ENCODE measurements at regions not wholly inside any gene's neighbourhood (a gene's known extent, or its start where the extent isn't known, plus 50 kb on each side); places are given as distances from the start of the nearest gene placed in this dataset.
"Not testable (repeated sequence)": the region's sequence is repeated elsewhere in the genome, so short reads cannot be mapped to it uniquely, and the experiment has no call there.

- DNase-seq (ENCODE audit: low read depth in 2 of 3, low spot score in 2 of 3): no peak
These were observed 148.4 kb downstream of the PLK2 start for GRCh38 chr5:58311526-58311925.

- not testable (repeated sequence) for DNase-seq (ENCODE audit: low read depth in 2 of 3, low spot score in 2 of 3)
These were observed 151.5 kb downstream of the PLK2 start for GRCh38 chr5:58308384-58308783.

- no peak for DNase-seq (ENCODE audit: low read depth in 2 of 3, low spot score in 2 of 3)
These were observed 159.5 kb downstream of the PLK2 start for GRCh38 chr5:58300346-58300895.

GRCh38 chr5:58299256-58299655, 160.6 kb downstream of the PLK2 start:
- no peak for DNase-seq (ENCODE audit: low read depth in 2 of 3, low spot score in 2 of 3)

- DNase-seq (ENCODE audit: low read depth in 2 of 3, low spot score in 2 of 3): peak in 2 of 3 donors; percentile 68 to 88
These were observed 165.1 kb downstream of the PLK2 start for GRCh38 chr5:58294598-58295305.

- not testable (repeated sequence) for DNase-seq (ENCODE audit: low read depth in 2 of 3, low spot score in 2 of 3)
These were observed 171.6 kb downstream of the PLK2 start for GRCh38 chr5:58288275-58288674.

- no peak for DNase-seq (ENCODE audit: low read depth in 2 of 3, low spot score in 2 of 3)
These were observed 173.1 kb downstream of the PLK2 start for GRCh38 chr5:58286741-58287140.

GRCh38 chr5:58285900-58286299, 174.0 kb downstream of the PLK2 start:
- DNase-seq (ENCODE audit: low read depth in 2 of 3, low spot score in 2 of 3): no peak

- no peak for DNase-seq (ENCODE audit: low read depth in 2 of 3, low spot score in 2 of 3)
These were observed 175.0 kb downstream of the PLK2 start for GRCh38 chr5:58284886-58285285.

- DNase-seq (ENCODE audit: low read depth in 2 of 3, low spot score in 2 of 3): no peak
These were observed 178.7 kb downstream of the PLK2 start for GRCh38 chr5:58281189-58281588.

- no peak for DNase-seq (ENCODE audit: low read depth in 2 of 3, low spot score in 2 of 3)
These were observed 180.6 kb downstream of the PLK2 start for GRCh38 chr5:58279259-58279658.

GRCh38 chr5:58276431-58276830, 183.5 kb downstream of the PLK2 start:
- DNase-seq (ENCODE audit: low read depth in 2 of 3, low spot score in 2 of 3): no peak

- peak in 1 of 3 donors; percentile 69 for DNase-seq (ENCODE audit: low read depth in 2 of 3, low spot score in 2 of 3)
These were observed 184.4 kb downstream of the PLK2 start for GRCh38 chr5:58275516-58275915.

- DNase-seq (ENCODE audit: low read depth in 2 of 3, low spot score in 2 of 3): no peak
These were observed 185.7 kb downstream of the PLK2 start for GRCh38 chr5:58274191-58274590.

- DNase-seq (ENCODE audit: low read depth in 2 of 3, low spot score in 2 of 3): no peak
These were observed 186.2 kb downstream of the PLK2 start for GRCh38 chr5:58273711-58274110.

GRCh38 chr5:58268268-58268667, 191.6 kb downstream of the PLK2 start:
- peak in 2 of 3 donors; percentile 79 to 93 for DNase-seq (ENCODE audit: low read depth in 2 of 3, low spot score in 2 of 3)

GRCh38 chr5:58266402-58266801, 193.5 kb downstream of the PLK2 start:
- DNase-seq (ENCODE audit: low read depth in 2 of 3, low spot score in 2 of 3): peak in 1 of 3 donors; percentile 31

- DNase-seq (ENCODE audit: low read depth in 2 of 3, low spot score in 2 of 3): no peak
These were observed 194.5 kb downstream of the PLK2 start for GRCh38 chr5:58265246-58265930.

- DNase-seq (ENCODE audit: low read depth in 2 of 3, low spot score in 2 of 3): no peak
These were observed 195.6 kb downstream of the PLK2 start for GRCh38 chr5:58264276-58264675.

GRCh38 chr5:58263296-58263695, 196.6 kb downstream of the PLK2 start:
- no peak for DNase-seq (ENCODE audit: low read depth in 2 of 3, low spot score in 2 of 3)

GRCh38 chr5:58262226-58262625, 197.7 kb downstream of the PLK2 start:
- DNase-seq (ENCODE audit: low read depth in 2 of 3, low spot score in 2 of 3): no peak

GRCh38 chr5:58261605-58262004, 198.3 kb downstream of the PLK2 start:
- DNase-seq (ENCODE audit: low read depth in 2 of 3, low spot score in 2 of 3): no peak
